ENCODE measurements at regions not wholly inside any gene's neighbourhood (a gene's known extent, or its start where the extent isn't known, plus 50 kb on each side); places are given as distances from the start of the nearest gene placed in this dataset.

GRCh38 chr7:4445777-4446176, 236.3 kb upstream of the FOXK1 start:
- TF ChIP-seq LEF1 (IDR thresholded peaks at IDR 0.05; ENCODE audit: borderline replicate concordance) (no peak), FOXK2 (IDR thresholded peaks at IDR 0.05) (no peak), SP1 (IDR thresholded peaks at IDR 0.05) (no peak), HDGF (IDR thresholded peaks at IDR 0.05; ENCODE audit: borderline replicate concordance) (no peak), ELF4 (IDR thresholded peaks at IDR 0.05) (no peak), SUZ12 (IDR thresholded peaks at IDR 0.05) (no peak), FOXM1 (IDR thresholded peaks at IDR 0.05; ENCODE audit: borderline replicate concordance) (no peak), TARDBP (IDR thresholded peaks at IDR 0.05) (no peak), FOXA1 (IDR thresholded peaks at IDR 0.05) (no peak), BHLHE40 (IDR thresholded peaks at IDR 0.05; ENCODE audit: borderline replicate concordance) (no peak), L3MBTL2 (conservative IDR thresholded peaks at IDR 0.05) (no peak)

Measured in HEK293T (cell line).